ENCODE measurements at regions not wholly inside any gene's neighbourhood (a gene's known extent, or its start where the extent isn't known, plus 50 kb on each side); places are given as distances from the start of the nearest gene placed in this dataset.

DNA sequence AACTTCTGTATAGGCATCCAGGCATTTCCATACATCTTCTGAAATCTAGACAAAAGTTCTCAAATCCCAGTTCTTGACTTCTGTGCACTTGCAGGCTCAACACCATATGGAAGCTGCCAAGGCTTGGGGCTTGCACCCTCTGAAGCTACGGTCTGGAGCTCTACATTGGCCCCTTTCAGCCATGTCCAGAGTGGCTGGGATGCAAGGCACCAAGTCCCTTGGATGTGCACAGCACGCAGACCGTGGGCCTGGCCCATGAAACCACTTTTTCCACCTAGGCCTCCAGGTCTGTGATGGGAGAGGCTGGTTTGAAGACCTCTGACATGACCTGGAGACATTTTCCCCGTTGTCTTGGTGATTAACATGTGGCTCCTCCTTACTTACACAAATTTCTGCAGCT lies 1645.1 kb downstream of the REEP3 start:
- no peaks in the 10 kb centered on the region for H3K36me3 ChIP-seq (replicated peaks in 1 of 2; ENCODE audit: control insufficient read depth in 2 of 2, insufficient read depth in 2 of 2, low read length in 2 of 2)
- H2BK5ac ChIP-seq (ENCODE audit: low read length): no peak overlapping the region
- no peak overlapping the region for H3K27ac ChIP-seq (replicated peaks; ENCODE audit: low read length)
- H4K91ac ChIP-seq (ENCODE audit: low read depth, low read length, poor library complexity): no peak overlapping the region
- no peak overlapping the region for H3K18ac ChIP-seq (ENCODE audit: low read length)
- no peak for DNase-seq (ENCODE audit: low spot score)
- H2BK12ac ChIP-seq (ENCODE audit: low read length): no peak overlapping the region
- H3K79me1 ChIP-seq (ENCODE audit: low read depth, low read length): no peaks in the 10 kb centered on the region
- H2BK15ac ChIP-seq (ENCODE audit: low read length): no peak overlapping the region
- H3K9me3 ChIP-seq (replicated peaks in 1 of 2; ENCODE audit: control insufficient read depth in 2 of 2, insufficient read depth in 1 of 2, low read depth in 1 of 2, low read length in 2 of 2): no peaks in the 10 kb centered on the region
- H3K23ac ChIP-seq (ENCODE audit: low read depth, low read length, poor library complexity): no peak overlapping the region
- no peak overlapping the region for H3K4me3 ChIP-seq (ENCODE audit: low read length in 2 of 2)
- H2BK120ac ChIP-seq (ENCODE audit: low read depth, low read length): no peak overlapping the region
- WGBS, 2 donors (ENCODE audit: extremely low coverage in 2 of 2, insufficient read length in 2 of 2, insufficient replicate concordance in 1 of 2): no CpG with 5 or more reads among the region's 4 CpGs
- no peak overlapping the region for H3K4me2 ChIP-seq (ENCODE audit: insufficient read depth, low read length, poor library complexity, severe bottlenecking)
- H3K27me3 ChIP-seq (ENCODE audit: control insufficient read depth in 3 of 3, insufficient read depth in 3 of 3, low read depth in 1 of 3, low read length in 3 of 3): no peaks in the 10 kb centered on the region
- H3K14ac ChIP-seq (ENCODE audit: low read length): no peak overlapping the region
- no peak overlapping the region for H2AFZ ChIP-seq (ENCODE audit: low read length)
- H3K4ac ChIP-seq (ENCODE audit: low read length): no peak overlapping the region
- H2AK5ac ChIP-seq (ENCODE audit: low read depth, low read length): no peak overlapping the region
- no peak overlapping the region for H4K8ac ChIP-seq (ENCODE audit: low read depth, low read length)
- H3K9ac ChIP-seq (ENCODE audit: low read depth, low read length, poor library complexity): no peak overlapping the region
- H3K4me1 ChIP-seq (ENCODE audit: control insufficient read depth in 2 of 2, insufficient read depth in 1 of 2, low read depth in 1 of 2, low read length in 2 of 2): no peaks in the 10 kb centered on the region

DNA sequence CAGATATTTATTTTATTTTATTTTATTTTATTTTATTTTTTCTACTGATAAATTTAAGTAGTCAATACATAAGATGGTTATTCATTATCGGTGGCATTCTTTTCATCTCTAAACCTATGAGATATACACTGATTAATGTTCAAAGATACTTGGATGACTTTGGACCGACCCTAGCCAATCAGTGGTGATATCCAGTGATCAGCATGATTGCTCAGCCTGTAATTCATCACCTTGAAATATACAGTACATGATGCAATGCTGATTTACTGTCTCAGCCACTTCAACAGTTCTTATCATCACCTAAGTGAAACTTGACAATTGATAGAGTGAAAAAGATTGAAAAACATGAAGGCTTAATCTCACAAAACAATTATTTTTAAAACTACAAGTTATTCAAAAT lies 1651.0 kb downstream of the REEP3 start:
- H2BK15ac ChIP-seq (ENCODE audit: low read length): no peak overlapping the region
- no CpG with 5 or more reads among the region's 2 CpGs for WGBS, 2 donors (ENCODE audit: extremely low coverage in 2 of 2, insufficient read length in 2 of 2, insufficient replicate concordance in 1 of 2)
- H2BK120ac ChIP-seq (ENCODE audit: low read depth, low read length): no peak overlapping the region
- no peak overlapping the region for H3K4me3 ChIP-seq (ENCODE audit: low read length in 2 of 2)
- H3K27me3 ChIP-seq (ENCODE audit: control insufficient read depth in 3 of 3, insufficient read depth in 3 of 3, low read depth in 1 of 3, low read length in 3 of 3): no peaks in the 10 kb centered on the region
- H4K8ac ChIP-seq (ENCODE audit: low read depth, low read length): no peak overlapping the region
- no peak overlapping the region for H2BK5ac ChIP-seq (ENCODE audit: low read length)
- no peak for DNase-seq (ENCODE audit: low spot score)
- no peak overlapping the region for H2AK5ac ChIP-seq (ENCODE audit: low read depth, low read length)
- H4K91ac ChIP-seq (ENCODE audit: low read depth, low read length, poor library complexity): no peak overlapping the region
- H3K4me1 ChIP-seq (ENCODE audit: control insufficient read depth in 2 of 2, insufficient read depth in 1 of 2, low read depth in 1 of 2, low read length in 2 of 2): no peaks in the 10 kb centered on the region
- H3K9me3 ChIP-seq (replicated peaks in 1 of 2; ENCODE audit: control insufficient read depth in 2 of 2, insufficient read depth in 1 of 2, low read depth in 1 of 2, low read length in 2 of 2): no peaks in the 10 kb centered on the region
- no peak overlapping the region for H3K4ac ChIP-seq (ENCODE audit: low read length)
- H2AFZ ChIP-seq (ENCODE audit: low read length): no peak overlapping the region
- no peak overlapping the region for H3K27ac ChIP-seq (replicated peaks; ENCODE audit: low read length)
- no peak overlapping the region for H3K9ac ChIP-seq (ENCODE audit: low read depth, low read length, poor library complexity)
- H3K14ac ChIP-seq (ENCODE audit: low read length): no peak overlapping the region
- H3K36me3 ChIP-seq (replicated peaks in 1 of 2; ENCODE audit: control insufficient read depth in 2 of 2, insufficient read depth in 2 of 2, low read length in 2 of 2): no peaks in the 10 kb centered on the region
- H3K4me2 ChIP-seq (ENCODE audit: insufficient read depth, low read length, poor library complexity, severe bottlenecking): no peak overlapping the region
- H3K79me1 ChIP-seq (ENCODE audit: low read depth, low read length): no peaks in the 10 kb centered on the region
- no peak overlapping the region for H3K23ac ChIP-seq (ENCODE audit: low read depth, low read length, poor library complexity)
- no peak overlapping the region for H2BK12ac ChIP-seq (ENCODE audit: low read length)
- no peak overlapping the region for H3K18ac ChIP-seq (ENCODE audit: low read length)

DNA sequence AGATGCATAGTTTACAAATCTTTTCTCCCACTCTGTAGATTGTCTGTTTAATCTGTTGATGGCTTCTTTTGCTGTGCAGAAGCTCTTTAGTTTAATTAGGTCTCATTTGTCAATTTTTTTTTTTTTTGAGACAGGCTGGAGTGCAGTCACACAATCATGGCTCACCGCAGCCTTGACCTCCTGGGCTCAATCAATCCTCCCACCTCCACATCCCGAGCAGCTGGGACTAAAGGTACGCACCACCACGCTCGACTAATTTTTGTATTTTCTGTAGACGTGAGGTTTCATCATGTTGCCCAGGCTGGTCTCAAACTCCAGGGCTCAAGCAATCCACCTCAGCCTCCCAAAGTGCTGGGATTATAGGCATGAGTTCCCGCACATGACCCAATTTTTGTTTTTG lies 1655.8 kb downstream of the REEP3 start:
- Histone ChIP-seq H3K4me3 (ENCODE audit: low read length in 2 of 2) (no peak overlapping the region), H2BK15ac (ENCODE audit: low read length) (no peak overlapping the region), H2BK120ac (ENCODE audit: low read depth, low read length) (no peak overlapping the region), H3K18ac (ENCODE audit: low read length) (no peak overlapping the region), H2AFZ (ENCODE audit: low read length) (no peak overlapping the region), H4K8ac (ENCODE audit: low read depth, low read length) (no peak overlapping the region), H3K4me2 (ENCODE audit: insufficient read depth, low read length, poor library complexity, severe bottlenecking) (no peak overlapping the region), H3K36me3 (replicated peaks in 1 of 2; ENCODE audit: control insufficient read depth in 2 of 2, insufficient read depth in 2 of 2, low read length in 2 of 2) (no peaks in the 10 kb centered on the region), H3K9me3 (replicated peaks in 1 of 2; ENCODE audit: control insufficient read depth in 2 of 2, insufficient read depth in 1 of 2, low read depth in 1 of 2, low read length in 2 of 2) (no peaks in the 10 kb centered on the region), H4K91ac (ENCODE audit: low read depth, low read length, poor library complexity) (no peak overlapping the region), H3K14ac (ENCODE audit: low read length) (no peak overlapping the region), H3K23ac (ENCODE audit: low read depth, low read length, poor library complexity) (no peak overlapping the region), H3K79me1 (ENCODE audit: low read depth, low read length) (no peaks in the 10 kb centered on the region), H3K27me3 (ENCODE audit: control insufficient read depth in 3 of 3, insufficient read depth in 3 of 3, low read depth in 1 of 3, low read length in 3 of 3) (no peaks in the 10 kb centered on the region), H2BK12ac (ENCODE audit: low read length) (no peak overlapping the region), H3K4me1 (ENCODE audit: control insufficient read depth in 2 of 2, insufficient read depth in 1 of 2, low read depth in 1 of 2, low read length in 2 of 2) (no peaks in the 10 kb centered on the region), H2BK5ac (ENCODE audit: low read length) (no peak overlapping the region), H2AK5ac (ENCODE audit: low read depth, low read length) (no peak overlapping the region), H3K4ac (ENCODE audit: low read length) (no peak overlapping the region), H3K9ac (ENCODE audit: low read depth, low read length, poor library complexity) (no peak overlapping the region), H3K27ac (replicated peaks; ENCODE audit: low read length) (no peak overlapping the region)
- DNase-seq (ENCODE audit: low spot score): no peak
- WGBS, 2 donors (ENCODE audit: extremely low coverage in 2 of 2, insufficient read length in 2 of 2, insufficient replicate concordance in 1 of 2): no CpG with 5 or more reads among the region's 7 CpGs

DNA sequence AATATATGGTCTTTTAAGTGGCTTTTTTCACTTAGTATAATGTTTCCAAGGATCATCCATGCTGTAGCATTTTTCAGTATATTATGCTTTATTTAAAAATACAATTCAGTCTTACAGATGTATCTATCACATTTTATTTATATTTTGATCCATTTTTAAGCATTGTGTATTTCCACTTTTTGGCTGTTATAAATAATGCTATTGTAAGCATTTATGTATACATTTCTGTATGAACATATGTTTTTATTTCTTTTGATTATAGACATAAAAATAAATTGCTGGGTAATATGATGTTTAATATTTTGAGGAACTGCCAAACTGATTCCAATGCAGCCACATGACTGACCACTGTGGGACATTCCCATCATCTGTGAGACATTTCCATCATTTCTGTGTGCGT lies 1662.0 kb downstream of the REEP3 start:
- Histone ChIP-seq H2AK5ac (ENCODE audit: low read depth, low read length) (no peak overlapping the region), H2AFZ (ENCODE audit: low read length) (no peak overlapping the region), H4K8ac (ENCODE audit: low read depth, low read length) (no peak overlapping the region), H4K91ac (ENCODE audit: low read depth, low read length, poor library complexity) (no peak overlapping the region), H3K9ac (ENCODE audit: low read depth, low read length, poor library complexity) (no peak overlapping the region), H3K23ac (ENCODE audit: low read depth, low read length, poor library complexity) (no peak overlapping the region), H2BK120ac (ENCODE audit: low read depth, low read length) (no peak overlapping the region), H3K4me3 (ENCODE audit: low read length in 2 of 2) (no peak overlapping the region), H3K4me2 (ENCODE audit: insufficient read depth, low read length, poor library complexity, severe bottlenecking) (no peak overlapping the region), H3K27me3 (ENCODE audit: control insufficient read depth in 3 of 3, insufficient read depth in 3 of 3, low read depth in 1 of 3, low read length in 3 of 3) (no peaks in the 10 kb centered on the region), H3K4ac (ENCODE audit: low read length) (no peak overlapping the region), H3K18ac (ENCODE audit: low read length) (no peak overlapping the region), H2BK5ac (ENCODE audit: low read length) (no peak overlapping the region), H3K14ac (ENCODE audit: low read length) (no peak overlapping the region), H3K27ac (replicated peaks; ENCODE audit: low read length) (no peak overlapping the region), H2BK12ac (ENCODE audit: low read length) (no peak overlapping the region), H3K9me3 (replicated peaks in 1 of 2; ENCODE audit: control insufficient read depth in 2 of 2, insufficient read depth in 1 of 2, low read depth in 1 of 2, low read length in 2 of 2) (no peaks in the 10 kb centered on the region), H2BK15ac (ENCODE audit: low read length) (no peak overlapping the region), H3K79me1 (ENCODE audit: low read depth, low read length) (no peaks in the 10 kb centered on the region), H3K4me1 (ENCODE audit: control insufficient read depth in 2 of 2, insufficient read depth in 1 of 2, low read depth in 1 of 2, low read length in 2 of 2) (no peaks in the 10 kb centered on the region), H3K36me3 (replicated peaks in 1 of 2; ENCODE audit: control insufficient read depth in 2 of 2, insufficient read depth in 2 of 2, low read length in 2 of 2) (no peaks in the 10 kb centered on the region)
- DNase-seq (ENCODE audit: low spot score): no peak
- no CpG with 5 or more reads among the region's 1 CpG for WGBS, 2 donors (ENCODE audit: extremely low coverage in 2 of 2, insufficient read length in 2 of 2, insufficient replicate concordance in 1 of 2)

Data from neuronal stem cell (in vitro differentiated cells).